ENCODE measurements at regions not wholly inside any gene's neighbourhood (a gene's known extent, or its start where the extent isn't known, plus 50 kb on each side); places are given as distances from the start of the nearest gene placed in this dataset.

DNA sequence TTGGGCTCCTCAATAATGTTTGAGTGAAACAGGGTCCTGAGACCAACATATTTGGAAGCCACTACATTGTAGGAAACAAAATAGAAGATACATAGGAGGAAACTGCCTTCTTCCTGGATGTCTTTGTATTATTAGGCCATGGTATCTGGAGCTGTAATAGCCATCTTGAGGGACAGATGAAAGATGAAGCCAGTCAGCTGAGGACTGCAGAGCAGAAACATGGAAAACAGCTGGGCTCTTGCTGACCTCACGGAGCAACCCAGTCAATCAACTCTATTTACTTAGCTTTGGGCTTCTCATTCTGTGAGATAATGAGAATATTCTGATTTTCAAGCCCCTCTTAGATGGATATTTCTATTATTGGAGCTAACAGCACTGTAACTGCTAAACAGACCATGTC, 962.4 kb downstream of the BCL11B start:
- Histone ChIP-seq H3K4me3 (ENCODE audit: insufficient read depth, low read depth, low read length) (no peak overlapping the region), H3K9ac (ENCODE audit: low read depth, low read length) (no peak overlapping the region), H3K56ac (ENCODE audit: extremely low read depth, insufficient read depth, low read length) (no peak overlapping the region), H3K27me3 (ENCODE audit: control insufficient read depth, insufficient read depth, low read length) (no peaks in the 10 kb centered on the region), H2BK15ac (ENCODE audit: low read depth, low read length) (no peak overlapping the region), H2BK120ac (ENCODE audit: low read depth, low read length) (no peak overlapping the region), H4K20me1 (ENCODE audit: insufficient read depth, low read length) (no peaks in the 10 kb centered on the region), H3K79me1 (ENCODE audit: low read depth in 1 of 2, low read length in 2 of 2) (no peaks in the 10 kb centered on the region), H3K27ac (ENCODE audit: insufficient read depth, low read length) (no peak overlapping the region), H3K4ac (ENCODE audit: low read depth, low read length) (no peak overlapping the region), H2AK9ac (replicated peaks; ENCODE audit: low read depth, low read length, poor library complexity) (no peak overlapping the region), H4K5ac (ENCODE audit: low read depth, low read length) (no peak overlapping the region), H4K8ac (ENCODE audit: low read depth in 2 of 2, low read length in 2 of 2) (no peak overlapping the region), H2AFZ (replicated peaks; ENCODE audit: low read length, poor library complexity) (no peak overlapping the region), H3K14ac (replicated peaks; ENCODE audit: low read depth, low read length) (no peak overlapping the region), H2BK5ac (ENCODE audit: low read depth, low read length, poor library complexity, severe bottlenecking) (no peak overlapping the region), H3K36me3 (ENCODE audit: control insufficient read depth, insufficient read depth, low read length) (no peaks in the 10 kb centered on the region), H2BK20ac (ENCODE audit: low read depth, low read length) (no peak overlapping the region), H3K4me2 (ENCODE audit: low read depth, low read length) (no peak overlapping the region), H2AK5ac (ENCODE audit: low read depth, low read length) (no peak overlapping the region), H4K91ac (ENCODE audit: insufficient read depth, low read depth, low read length) (no peak overlapping the region), H3K9me1 (ENCODE audit: insufficient read depth, low read length) (no peaks in the 10 kb centered on the region), H3K4me1 (ENCODE audit: control insufficient read depth, insufficient read depth, low read length) (no peaks in the 10 kb centered on the region), H3K9me3 (ENCODE audit: control insufficient read depth, insufficient read depth, low read length) (peaks cover 13% of the 10 kb centered on the region), H3K23ac (ENCODE audit: low read depth, low read length) (no peak overlapping the region), H3K18ac (ENCODE audit: low read depth, low read length) (no peak overlapping the region)
- intact Hi-C loops (cut with micrococcal nuclease) = no loop called here
- in situ Hi-C loops (cut with MboI; ENCODE audit: low sequenced_read_pairs) = no loop called here
- no peak for ATAC-seq (ENCODE audit: low read depth)
- BruUV-seq (replicated peaks) = no TSS peak
- POLR2A ChIA-PET (ENCODE audit: unreplicated experiment) = no interaction called here
- dilution Hi-C loops (cut with HindIII; ENCODE audit: low sequenced_read_pairs, unreplicated experiment) = no loop called here
- DNase-seq = no peak
- no CpG with 5 or more reads among the region's 1 CpG for WGBS, 2 experiments (ENCODE audit: extremely low coverage in 2 of 2, insufficient read length in 1 of 2)
- TF ChIP-seq POLR2A (IDR thresholded peaks at IDR 0.05; ENCODE audit: low read depth, low read length) = no peak
- TF ChIP-seq MAFK (IDR thresholded peaks at IDR 0.05; ENCODE audit: low read depth, low read length) = no peak
- TF ChIP-seq RCOR1 (IDR thresholded peaks at IDR 0.05; ENCODE audit: insufficient replicate concordance, low read length) = no peak
- TF ChIP-seq NFE2L2 (IDR thresholded peaks at IDR 0.05; ENCODE audit: low read depth, low read length) = no peak
- TF ChIP-seq RFX5 (IDR thresholded peaks at IDR 0.05; ENCODE audit: low read depth, low read length) = no peak
- no peak for TF ChIP-seq CHD1 (IDR thresholded peaks at IDR 0.05; ENCODE audit: low read depth, low read length)
- TF ChIP-seq, protein P1, sequence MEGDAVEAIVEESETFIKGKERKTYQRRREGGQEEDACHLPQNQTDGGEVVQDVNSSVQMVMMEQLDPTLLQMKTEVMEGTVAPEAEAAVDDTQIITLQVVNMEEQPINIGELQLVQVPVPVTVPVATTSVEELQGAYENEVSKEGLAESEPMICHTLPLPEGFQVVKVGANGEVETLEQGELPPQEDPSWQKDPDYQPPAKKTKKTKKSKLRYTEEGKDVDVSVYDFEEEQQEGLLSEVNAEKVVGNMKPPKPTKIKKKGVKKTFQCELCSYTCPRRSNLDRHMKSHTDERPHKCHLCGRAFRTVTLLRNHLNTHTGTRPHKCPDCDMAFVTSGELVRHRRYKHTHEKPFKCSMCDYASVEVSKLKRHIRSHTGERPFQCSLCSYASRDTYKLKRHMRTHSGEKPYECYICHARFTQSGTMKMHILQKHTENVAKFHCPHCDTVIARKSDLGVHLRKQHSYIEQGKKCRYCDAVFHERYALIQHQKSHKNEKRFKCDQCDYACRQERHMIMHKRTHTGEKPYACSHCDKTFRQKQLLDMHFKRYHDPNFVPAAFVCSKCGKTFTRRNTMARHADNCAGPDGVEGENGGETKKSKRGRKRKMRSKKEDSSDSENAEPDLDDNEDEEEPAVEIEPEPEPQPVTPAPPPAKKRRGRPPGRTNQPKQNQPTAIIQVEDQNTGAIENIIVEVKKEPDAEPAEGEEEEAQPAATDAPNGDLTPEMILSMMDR (conservative IDR thresholded peaks at IDR 0.05; ENCODE audit: low read depth, low read length) = no peak
- no peak for TF ChIP-seq BHLHE40 (IDR thresholded peaks at IDR 0.05; ENCODE audit: low read depth, low read length)
- no peak for TF ChIP-seq MXI1 (IDR thresholded peaks at IDR 0.05; ENCODE audit: borderline replicate concordance, low read depth, low read length)
- TF ChIP-seq SMC3 (IDR thresholded peaks at IDR 0.05; ENCODE audit: low read depth, low read length) = no peak
- TF ChIP-seq, protein P2, sequence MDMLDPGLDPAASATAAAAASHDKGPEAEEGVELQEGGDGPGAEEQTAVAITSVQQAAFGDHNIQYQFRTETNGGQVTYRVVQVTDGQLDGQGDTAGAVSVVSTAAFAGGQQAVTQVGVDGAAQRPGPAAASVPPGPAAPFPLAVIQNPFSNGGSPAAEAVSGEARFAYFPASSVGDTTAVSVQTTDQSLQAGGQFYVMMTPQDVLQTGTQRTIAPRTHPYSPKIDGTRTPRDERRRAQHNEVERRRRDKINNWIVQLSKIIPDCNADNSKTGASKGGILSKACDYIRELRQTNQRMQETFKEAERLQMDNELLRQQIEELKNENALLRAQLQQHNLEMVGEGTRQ (IDR thresholded peaks at IDR 0.05; ENCODE audit: low read depth, low read length) = no peak
- TF ChIP-seq FOS (IDR thresholded peaks at IDR 0.05; ENCODE audit: low read depth, low read length) = no peak
- CTCF ChIA-PET = no interaction called here

Data from IMR-90 (cell line).